ENCODE measurements at regions not wholly inside any gene's neighbourhood (a gene's known extent, or its start where the extent isn't known, plus 50 kb on each side); places are given as distances from the start of the nearest gene placed in this dataset.

- TF ChIP-seq, protein P1, sequence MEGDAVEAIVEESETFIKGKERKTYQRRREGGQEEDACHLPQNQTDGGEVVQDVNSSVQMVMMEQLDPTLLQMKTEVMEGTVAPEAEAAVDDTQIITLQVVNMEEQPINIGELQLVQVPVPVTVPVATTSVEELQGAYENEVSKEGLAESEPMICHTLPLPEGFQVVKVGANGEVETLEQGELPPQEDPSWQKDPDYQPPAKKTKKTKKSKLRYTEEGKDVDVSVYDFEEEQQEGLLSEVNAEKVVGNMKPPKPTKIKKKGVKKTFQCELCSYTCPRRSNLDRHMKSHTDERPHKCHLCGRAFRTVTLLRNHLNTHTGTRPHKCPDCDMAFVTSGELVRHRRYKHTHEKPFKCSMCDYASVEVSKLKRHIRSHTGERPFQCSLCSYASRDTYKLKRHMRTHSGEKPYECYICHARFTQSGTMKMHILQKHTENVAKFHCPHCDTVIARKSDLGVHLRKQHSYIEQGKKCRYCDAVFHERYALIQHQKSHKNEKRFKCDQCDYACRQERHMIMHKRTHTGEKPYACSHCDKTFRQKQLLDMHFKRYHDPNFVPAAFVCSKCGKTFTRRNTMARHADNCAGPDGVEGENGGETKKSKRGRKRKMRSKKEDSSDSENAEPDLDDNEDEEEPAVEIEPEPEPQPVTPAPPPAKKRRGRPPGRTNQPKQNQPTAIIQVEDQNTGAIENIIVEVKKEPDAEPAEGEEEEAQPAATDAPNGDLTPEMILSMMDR (IDR thresholded peaks at IDR 0.05) = no peak
- no peak for TF ChIP-seq EZH2 (IDR thresholded peaks at IDR 0.05; ENCODE audit: borderline replicate concordance, insufficient read depth, low read depth, low read length, poor library complexity, severe bottlenecking)
Measured at GRCh38 chr6:165862813-165863212, 199.8 kb upstream of the PDE10A start.

Data from B cell (primary cell).